Kidney tubule cell (primary cell): ENCODE measurements at regions not wholly inside any gene's neighbourhood (a gene's known extent, or its start where the extent isn't known, plus 50 kb on each side); places are given as distances from the start of the nearest gene placed in this dataset.

Experiments
- DNase-seq: peaks from one replicate; pipeline ENCODE4 v3.0.0-alpha.2; 2018; ENCODE audit warnings: low spot score

DNA sequence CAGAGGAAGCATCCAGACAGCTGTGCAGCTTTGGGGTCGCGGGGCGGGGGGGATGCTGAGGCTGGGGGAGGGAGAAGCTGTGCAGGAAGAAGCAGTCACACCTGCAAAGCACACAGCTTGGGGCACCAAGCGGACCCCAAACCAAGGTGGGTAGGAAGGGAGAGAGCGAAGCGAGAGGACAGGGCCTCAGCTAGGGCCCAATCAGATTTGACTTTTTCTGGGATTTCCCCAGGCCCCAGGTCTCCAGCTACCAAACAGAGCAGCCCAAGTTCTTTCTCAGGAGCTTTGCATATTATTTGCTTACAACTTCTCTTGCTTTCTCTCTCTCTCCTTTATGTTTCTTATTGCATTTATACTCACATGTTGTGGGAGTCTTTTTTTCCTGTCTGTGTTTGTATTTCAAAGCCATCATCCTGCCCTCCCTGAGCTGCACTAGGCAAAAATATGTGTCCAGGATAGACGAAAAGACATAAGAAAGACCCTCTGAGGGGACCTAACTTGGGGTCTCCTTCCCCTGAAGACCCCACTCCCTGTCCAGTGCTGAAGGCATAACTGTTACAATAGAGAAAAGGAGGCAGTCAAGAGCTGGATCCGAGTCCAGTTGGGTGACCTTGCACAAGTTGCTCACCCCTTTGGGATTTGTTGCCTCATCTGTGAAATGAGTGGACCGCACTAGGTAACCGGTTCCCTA is 50.6 kb upstream of the SMNDC1 start:
- DNase-seq, result no peak

DNA sequence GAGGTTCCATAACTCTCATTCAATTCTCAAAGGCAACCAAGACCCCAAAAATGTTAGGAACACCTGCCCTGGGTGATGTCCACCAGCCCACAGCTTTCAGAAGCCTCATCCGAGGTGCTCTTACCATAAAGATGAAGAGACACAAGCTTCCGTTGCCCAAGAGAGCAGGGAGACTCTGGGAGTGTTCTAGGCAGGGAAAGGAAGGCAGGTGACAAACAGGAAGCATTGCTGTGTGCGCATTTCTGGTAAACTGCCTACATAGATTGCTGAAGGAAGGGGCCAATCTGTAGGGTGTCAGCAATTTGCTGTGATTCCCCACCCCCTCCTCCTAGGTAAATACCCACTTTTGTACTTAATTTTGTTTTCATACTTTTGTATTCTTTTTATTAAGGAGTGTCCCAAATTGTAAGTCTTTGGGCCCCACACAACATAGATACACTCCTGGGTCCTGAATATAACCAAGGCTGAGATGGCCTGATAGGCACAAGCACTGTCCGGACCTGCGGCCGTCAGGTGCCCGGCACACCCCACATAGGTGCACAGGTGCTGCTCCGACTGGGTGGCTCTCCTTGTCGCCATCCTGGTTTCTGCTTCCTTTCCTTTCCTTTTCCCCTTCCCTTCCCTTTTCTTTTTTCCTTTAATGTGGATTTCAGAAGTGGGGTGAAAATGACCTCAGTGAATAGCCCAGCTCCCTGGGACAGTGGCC is 51.4 kb upstream of the SMNDC1 start:
- no peak for DNase-seq

DNA sequence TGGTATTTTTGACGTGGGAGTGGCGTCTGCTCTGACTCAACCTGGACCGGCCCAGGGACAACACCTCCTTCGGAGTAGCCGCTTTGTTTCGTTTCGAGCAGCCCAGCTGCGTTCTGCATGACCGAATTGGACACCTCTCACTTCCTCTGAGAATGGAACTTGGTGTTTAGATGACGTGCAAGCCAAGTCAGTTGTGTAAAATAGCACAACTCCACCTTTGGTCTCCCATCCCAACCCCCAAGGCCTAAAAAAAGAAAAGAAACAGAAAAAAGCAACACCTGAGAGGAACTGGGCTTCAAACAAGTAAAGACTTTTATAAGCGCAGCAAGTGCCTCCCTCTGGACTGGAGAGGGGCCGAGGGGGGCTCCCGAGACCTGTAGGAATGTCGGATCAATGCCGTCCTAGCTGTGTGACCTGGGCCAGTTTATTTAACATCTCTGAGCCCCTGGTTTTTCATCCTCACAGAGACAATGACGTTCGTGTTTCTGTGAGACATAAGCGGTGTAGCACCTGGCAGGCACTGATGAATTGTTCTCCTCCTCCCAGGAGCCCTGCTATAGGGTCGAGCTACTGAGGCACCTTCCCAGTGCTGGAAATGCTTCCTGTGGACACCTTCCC is 52.0 kb upstream of the SMNDC1 start:
- DNase-seq, result peak; percentile 98

- DNase-seq, result peak; percentile 86
Observed at GRCh38 chr10:110357252-110357780, 52.6 kb upstream of the SMNDC1 start.

GRCh38 chr10:110357871-110358270 is 53.2 kb upstream of the SMNDC1 start:
- no peak for DNase-seq

- no peak for DNase-seq
Observed at GRCh38 chr10:110358278-110358677, 53.6 kb upstream of the SMNDC1 start.

GRCh38 chr10:110358869-110359629 is 54.3 kb upstream of the SMNDC1 start:
- DNase-seq, result peak; percentile 95

- DNase-seq, result peak; percentile 76
Observed at GRCh38 chr10:110360857-110361474, 56.2 kb upstream of the SMNDC1 start.

- peak; percentile 52 for DNase-seq
Observed at GRCh38 chr10:110361800-110362456, 57.2 kb upstream of the SMNDC1 start.

DNA sequence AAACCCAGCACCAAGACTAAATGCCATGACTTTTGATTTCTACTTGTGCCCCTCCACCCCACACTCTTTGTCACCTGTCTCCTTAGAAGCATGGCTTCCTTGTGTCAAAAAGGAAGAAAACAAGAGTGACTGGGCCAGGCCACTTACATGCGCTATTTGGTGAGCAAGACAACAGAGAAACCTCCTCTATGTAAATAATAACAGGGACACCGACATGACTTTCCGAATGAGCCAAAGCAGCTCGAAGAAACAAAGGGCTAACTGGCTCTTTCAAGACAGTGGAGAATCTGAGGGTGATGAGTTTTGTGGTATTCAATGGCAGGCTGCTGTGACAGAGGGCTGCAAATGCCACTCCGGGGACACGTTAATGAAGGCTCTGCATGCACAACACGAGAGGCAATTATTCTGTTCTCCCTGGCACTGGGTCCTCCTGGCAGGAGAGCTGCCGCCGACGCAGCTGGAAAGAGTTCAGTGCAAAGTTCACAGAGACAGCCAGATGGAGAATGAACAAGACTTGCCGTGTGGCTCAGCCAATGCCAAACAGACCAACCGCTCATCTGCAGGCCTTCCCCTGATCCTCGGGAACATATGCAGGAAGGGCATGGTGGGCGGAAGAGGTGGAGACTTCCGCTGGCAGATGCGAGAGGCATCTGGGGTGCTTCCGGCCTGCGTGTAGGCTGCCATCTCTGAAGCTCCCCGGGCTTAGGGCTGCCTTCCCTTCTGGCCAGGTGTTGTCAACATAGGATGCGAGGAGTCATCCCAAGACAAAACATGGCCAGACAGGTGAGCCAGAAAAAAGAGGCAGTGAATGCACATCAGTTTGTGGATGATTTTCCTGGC is 59.1 kb upstream of the SMNDC1 start:
- no peak for DNase-seq

DNA sequence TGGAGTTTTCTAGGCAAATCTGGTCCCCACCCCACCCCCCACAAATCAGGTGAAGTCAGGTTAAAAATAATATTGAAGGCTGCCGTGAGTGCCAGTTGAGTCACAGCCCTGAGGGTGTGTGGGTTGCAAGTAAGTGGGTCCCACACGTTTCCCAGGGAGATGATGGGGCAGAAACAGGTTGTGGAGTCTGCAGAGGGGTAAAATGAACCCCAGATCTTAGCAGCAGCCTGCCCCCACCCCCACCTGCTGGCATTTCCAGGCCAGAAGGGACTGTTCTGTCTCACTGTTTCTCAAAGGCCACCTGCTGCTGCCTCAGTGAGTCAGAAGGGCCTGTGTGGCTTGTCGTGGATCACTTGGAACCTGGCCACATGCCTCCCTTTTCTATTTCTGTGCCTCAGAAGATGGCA is 59.8 kb upstream of the SMNDC1 start:
- peak; percentile 55 for DNase-seq

- DNase-seq, result no peak
Observed at GRCh38 chr10:110365356-110366143, 60.8 kb upstream of the SMNDC1 start.

GRCh38 chr10:110366635-110367034 is 61.9 kb upstream of the SMNDC1 start:
- no peak for DNase-seq

- peak; percentile 53 for DNase-seq
Observed at GRCh38 chr10:110368002-110368401, 63.3 kb upstream of the SMNDC1 start.

- DNase-seq, result no peak
Observed at GRCh38 chr10:110368556-110368955, 63.8 kb upstream of the SMNDC1 start.

DNA sequence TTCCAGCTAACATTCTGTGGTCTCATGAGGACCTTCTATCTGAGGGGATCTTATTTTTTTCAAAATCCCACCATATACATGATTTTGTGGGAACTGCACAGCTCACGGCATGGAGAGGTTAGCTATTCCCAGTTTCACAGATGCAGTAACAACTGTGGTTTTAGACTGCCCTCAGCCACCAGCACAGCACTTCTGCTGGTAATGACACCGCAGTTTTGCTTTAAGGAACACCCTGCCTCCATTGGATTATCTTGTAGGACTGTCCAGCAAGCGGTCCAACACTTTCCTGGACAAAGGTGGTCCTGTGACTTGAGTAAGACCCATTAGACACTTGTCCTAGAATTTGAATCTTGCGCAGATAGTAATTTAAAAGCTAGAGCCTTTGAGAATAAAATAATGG is 65.3 kb upstream of the SMNDC1 start:
- DNase-seq, result no peak

- DNase-seq, result peak; percentile 80
Observed at GRCh38 chr10:110372656-110373055, 67.9 kb upstream of the SMNDC1 start.

DNA sequence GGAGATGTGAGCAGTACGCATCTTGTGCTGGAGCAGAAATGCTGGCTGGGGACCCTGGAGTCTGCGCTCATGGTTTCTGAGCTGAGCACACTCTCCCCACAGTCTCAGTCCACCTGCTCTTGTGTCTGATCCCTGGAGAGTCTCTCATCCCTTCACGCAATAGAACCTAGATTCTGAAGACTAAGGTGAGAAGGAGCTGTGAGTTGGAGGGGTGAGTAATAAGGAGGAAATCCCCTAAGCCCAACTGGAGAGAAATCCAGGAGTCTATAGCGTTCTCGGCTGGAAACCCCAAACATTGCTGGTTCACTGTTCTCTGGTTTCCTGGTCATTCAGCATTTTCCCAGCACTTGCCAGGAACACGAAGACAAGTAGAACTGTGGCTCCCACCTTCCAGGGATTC is 68.3 kb upstream of the SMNDC1 start:
- peak; percentile 75 for DNase-seq

DNA sequence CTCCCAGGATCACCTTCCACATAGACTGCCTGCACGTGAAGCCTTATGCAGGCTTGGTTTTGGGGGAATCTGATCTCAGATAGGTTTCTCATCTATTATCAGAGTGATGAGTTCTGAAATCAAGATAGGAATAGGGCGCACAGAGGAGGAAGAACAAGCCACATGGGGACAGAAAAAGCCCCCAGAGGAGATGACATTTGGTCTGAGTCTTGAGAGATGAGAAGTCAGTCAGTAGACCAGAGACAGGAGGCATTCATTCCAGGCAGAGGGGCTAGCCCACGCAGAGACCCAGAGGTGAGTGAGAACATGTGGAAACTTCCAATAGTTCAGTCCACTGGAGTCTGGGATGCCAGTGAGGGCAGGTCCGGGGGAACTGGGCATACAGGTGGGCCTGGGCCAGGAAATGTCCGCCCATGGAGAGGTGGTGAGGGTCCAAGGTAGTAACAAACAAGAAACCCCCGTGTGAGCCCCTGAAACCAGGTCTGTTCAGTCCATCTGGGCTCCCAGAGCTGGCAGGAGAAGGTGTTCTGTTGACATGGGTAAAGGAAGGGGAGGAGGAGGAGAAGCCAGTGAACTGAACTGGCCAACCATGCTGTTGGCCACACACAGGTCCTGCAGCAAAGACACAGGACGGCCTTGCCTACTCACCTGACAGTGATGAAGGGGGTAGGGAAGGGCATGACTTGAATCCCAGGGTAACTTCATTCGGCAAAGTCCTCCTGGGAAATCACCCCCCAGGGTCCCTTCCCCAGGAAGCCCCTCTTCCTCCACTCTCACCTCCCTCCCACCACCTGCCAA is 69.3 kb upstream of the SMNDC1 start:
- DNase-seq, result no peak
